ENCODE measurements at regions not wholly inside any gene's neighbourhood (a gene's known extent, or its start where the extent isn't known, plus 50 kb on each side); places are given as distances from the start of the nearest gene placed in this dataset.

DNA sequence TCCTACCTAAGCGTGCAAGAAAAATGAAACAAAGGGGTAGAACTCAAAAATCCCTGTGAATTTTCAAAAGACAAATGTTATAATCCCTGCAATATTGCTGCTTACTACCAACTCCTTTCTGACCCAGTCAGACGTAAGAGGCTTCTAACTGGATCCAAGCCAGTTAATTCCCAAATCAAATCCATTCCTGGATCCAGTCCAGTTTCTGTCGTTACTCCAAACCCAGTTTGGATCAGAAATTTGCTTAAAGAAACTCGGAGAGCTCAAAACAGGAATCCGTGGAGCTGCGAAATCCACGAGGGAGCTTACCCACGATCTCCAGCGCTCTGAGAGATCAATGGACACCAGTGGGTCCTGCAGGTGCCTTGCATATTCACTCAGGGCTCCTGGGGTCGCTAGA is 62.8 kb upstream of the IKZF2 start:
- TF ChIP-seq CTCF (IDR thresholded peaks at IDR 0.05; ENCODE audit: low read depth, low read length): no peak
- no peak for TF ChIP-seq POLR2A (IDR thresholded peaks at IDR 0.05; ENCODE audit: extremely low read depth, insufficient read length)
